HTR-8/SVneo (cell line): ENCODE measurements at regions not wholly inside any gene's neighbourhood (a gene's known extent, or its start where the extent isn't known, plus 50 kb on each side); places are given as distances from the start of the nearest gene placed in this dataset.
"Not testable (repeated sequence)": the region's sequence is repeated elsewhere in the genome, so short reads cannot be mapped to it uniquely, and the experiment has no call there.

Experiments
- DNase-seq: peaks from one replicate; pipeline ENCODE4 v3.0.0; 2011; ENCODE audit warnings: low spot score, mixed read lengths; ENCODE audit not compliant: insufficient read length
- FAIRE-seq: peaks from 2 replicates; lab custom pipeline; 2011; peaks lifted over from hg19 to GRCh38; lab: Jason Lieb, UNC

GRCh38 chr2:240191001-240191400, 50.5 kb upstream of the OTOS start:
- no peak for FAIRE-seq
- no peak for DNase-seq

DNA sequence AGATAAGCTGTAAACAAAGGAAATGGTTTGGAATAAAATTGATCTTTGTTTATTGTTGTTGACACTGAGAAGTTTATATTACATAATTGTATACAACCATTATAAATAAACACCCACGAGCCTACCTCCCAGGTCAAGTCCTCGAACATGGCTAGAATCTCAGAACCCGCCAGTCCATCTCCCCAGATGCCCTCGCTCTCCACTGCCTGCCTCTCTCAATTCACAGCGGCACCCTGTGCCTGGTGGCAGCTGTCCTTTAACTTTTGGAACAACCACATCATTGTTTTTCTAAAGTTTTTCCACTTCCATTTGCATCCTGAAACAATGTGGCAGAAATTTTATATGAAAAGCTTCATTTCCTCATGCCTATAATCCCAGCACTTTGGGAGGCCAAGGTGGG, 52.2 kb upstream of the OTOS start:
- FAIRE-seq (no peak), DNase-seq (no peak)

- not testable (repeated sequence) for DNase-seq
Observed at GRCh38 chr2:240194341-240194762, 53.9 kb upstream of the OTOS start.

GRCh38 chr2:240195316-240195861, 54.9 kb upstream of the OTOS start:
- FAIRE-seq: no peak
- DNase-seq: no peak

More at GRCh38 chr2:240194341-240194762, 53.9 kb upstream of the OTOS start:
- FAIRE-seq: peak; percentile 93

GRCh38 chr2:240196716-240197461, 56.4 kb upstream of the OTOS start:
- no peak for FAIRE-seq

GRCh38 chr2:240197462-240198139, 57.1 kb upstream of the OTOS start:
- FAIRE-seq: peak; percentile 97

More at GRCh38 chr2:240196716-240197461, 56.4 kb upstream of the OTOS start:
- no peak for DNase-seq

GRCh38 chr2:240198226-240198625, 57.8 kb upstream of the OTOS start:
- FAIRE-seq (no peak), DNase-seq (no peak)

More at GRCh38 chr2:240197462-240198139, 57.1 kb upstream of the OTOS start:
- no peak for DNase-seq

DNA sequence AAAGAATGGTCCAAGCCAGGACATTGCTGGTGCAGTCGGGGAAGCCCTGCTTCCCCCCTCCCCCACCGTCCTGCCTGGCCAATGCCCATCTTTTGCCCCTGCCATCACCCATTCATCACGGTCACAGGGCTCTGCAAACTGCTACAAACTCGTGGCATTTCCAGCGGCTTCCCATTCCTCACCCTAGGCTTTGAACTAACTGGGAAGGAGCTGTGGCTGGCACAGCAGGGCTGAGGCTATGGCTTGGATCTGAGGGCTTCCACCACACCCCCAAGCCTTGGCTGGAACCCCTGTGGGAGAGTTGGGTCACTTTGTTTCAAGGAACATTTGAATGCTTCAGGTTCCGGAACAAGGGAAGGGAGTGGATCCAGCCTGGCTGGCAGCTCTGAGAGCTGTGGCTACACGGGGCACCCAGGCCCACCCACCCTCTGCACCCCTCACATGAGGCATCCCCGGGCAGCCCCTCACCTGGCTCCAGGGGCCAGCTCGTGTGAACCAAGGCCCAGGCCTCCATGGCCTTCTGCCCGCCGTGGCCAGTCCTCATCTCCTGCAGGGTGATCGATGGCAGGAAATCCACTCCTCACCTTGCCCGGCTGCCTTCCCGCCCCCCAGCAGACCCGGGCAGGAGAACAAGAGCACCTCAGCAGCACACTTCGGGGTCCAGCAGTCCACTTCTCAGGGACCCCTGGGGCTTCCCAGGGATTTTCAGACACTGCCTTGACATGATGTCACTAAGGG, 58.8 kb upstream of the OTOS start:
- FAIRE-seq (no peak), DNase-seq (no peak)

DNA sequence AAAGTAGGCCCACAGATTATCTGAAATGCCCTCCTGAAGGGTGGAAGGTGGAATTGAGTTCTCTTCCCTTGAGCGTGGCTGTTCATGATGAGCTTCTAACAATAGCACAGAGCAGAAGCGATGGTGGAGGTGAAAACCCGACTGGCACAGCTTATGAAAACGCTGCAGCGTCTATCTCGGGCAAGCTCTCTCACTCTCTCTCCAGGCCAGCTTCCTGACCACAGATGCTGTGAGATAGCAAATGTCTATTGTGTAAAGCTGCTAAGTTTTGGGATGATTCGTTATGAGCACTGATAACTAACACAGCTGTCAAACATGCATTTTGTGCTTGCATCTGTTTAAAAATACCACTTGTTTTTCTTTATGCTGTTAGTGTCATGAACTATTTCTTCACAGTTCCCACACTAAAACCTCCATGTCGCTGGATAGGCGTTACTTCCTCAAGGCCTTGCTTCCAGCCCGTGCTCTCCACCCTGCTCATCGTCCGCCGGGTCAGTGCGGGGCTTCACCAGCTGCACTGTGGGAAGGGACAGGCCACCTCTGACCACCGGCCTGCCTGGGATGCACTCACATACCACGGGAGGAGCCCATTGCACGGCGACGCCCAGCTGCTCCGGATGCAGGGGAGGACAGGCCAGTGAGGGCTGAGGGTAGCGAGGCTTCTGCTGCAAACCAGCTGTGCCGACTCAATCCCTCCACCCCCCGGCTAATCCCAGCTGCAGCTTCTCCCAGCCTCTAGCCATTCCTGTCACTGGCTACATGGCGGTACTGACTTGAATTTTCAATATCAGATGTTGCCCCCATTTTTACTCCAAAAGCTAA, 60.0 kb upstream of the OTOS start:
- no peak for FAIRE-seq
- no peak for DNase-seq

DNA sequence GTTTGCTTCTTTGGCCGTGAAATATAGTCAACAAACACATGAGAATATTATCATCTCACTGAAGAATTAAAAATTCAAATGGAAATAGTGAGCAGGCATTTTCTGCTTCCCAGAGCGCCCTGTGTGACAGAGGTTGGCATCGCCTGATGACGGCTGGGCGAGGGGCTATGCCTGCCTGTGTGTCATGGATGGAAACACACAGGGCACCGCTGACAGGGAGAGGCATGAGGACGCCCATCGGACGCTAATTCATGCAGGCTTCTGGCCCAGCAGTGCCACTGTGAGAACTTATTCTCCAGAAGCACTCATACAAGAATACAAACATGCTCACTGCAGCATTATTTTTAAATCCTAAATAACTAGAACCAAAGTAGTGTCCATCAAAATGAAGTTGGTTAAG, 61.4 kb upstream of the OTOS start:
- DNase-seq: no peak
- FAIRE-seq: no peak

GRCh38 chr2:240202586-240202985, 62.1 kb upstream of the OTOS start:
- FAIRE-seq (no peak), DNase-seq (no peak)

GRCh38 chr2:240203031-240203787, 62.8 kb upstream of the OTOS start:
- FAIRE-seq: no peak
- DNase-seq: no peak

DNA sequence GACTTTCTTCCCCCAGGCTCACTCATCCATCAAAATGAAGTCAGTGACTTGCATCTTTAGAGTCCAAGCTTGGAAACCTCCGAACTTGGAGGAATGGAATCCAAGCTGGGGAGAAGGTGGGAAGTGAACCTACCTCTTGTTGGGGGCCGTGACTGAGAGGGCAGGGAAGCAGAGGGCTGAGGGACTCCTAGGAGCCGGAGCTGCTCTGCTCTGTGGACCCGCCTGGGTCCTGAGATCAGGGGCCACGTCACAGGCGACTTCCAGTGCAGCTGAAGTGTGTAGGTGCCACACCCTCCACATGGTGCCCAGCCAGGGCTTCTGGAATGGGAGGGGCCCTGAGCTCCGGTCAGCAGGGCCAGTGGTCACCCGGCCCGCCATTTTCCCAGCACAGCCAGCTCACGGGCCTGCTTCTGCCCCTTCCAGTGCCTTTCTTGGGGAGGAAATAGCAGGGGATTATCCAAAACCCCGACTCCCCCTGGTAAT, 63.4 kb upstream of the OTOS start:
- FAIRE-seq: no peak

DNA sequence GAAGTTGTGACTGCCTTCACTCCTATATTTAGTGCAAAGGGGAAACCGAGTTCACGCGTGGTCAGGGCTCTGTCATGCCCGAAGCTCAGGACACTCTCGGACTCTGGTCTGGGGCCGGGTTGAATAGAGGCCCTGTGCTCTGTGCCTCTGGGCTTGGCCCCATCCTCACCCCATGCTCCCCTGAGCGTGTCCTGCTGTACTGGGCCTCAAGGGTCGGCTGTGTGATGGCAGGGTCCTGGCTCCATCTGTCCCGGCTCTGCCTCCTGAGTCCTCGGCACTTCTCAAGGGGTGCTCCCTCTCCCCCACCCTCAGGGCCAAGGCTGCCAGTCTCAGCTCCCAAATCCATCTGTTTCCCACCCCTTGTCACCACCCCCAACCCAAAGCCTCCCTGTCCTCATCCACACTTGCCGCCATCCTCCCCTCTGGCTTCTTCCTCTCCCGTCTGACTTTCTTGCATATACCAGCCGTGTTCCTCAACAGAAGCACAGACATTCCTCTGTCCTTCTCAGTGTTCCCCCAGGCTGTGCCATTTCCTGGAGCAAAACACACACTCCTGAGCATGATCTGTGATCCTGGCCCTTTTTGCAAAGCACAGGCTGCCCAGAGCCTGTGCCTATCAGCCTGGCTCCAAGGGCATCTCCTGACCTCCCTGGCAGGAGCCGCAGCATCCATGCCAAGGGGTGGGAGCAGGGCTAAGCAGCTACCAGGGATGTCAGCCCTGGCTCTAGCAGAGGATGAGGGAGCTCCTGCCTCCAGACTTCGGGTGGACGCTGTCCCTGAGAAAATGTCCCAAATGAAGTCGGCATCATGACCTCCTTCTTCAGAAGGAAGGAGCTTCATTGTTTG, 64.2 kb upstream of the OTOS start:
- FAIRE-seq (no peak), DNase-seq (no peak)

More for the DNA sequence above, 63.4 kb upstream of the OTOS start:
- no peak for DNase-seq

GRCh38 chr2:240205348-240205747, 64.9 kb upstream of the OTOS start:
- peak; percentile 63 for FAIRE-seq
- DNase-seq: peak; percentile 73

- no peak for FAIRE-seq
Observed at GRCh38 chr2:240205772-240206171, 65.3 kb upstream of the OTOS start.

GRCh38 chr2:240206630-240207029, 66.2 kb upstream of the OTOS start:
- FAIRE-seq (no peak), DNase-seq (no peak)

More at GRCh38 chr2:240205772-240206171, 65.3 kb upstream of the OTOS start:
- no peak for DNase-seq

DNA sequence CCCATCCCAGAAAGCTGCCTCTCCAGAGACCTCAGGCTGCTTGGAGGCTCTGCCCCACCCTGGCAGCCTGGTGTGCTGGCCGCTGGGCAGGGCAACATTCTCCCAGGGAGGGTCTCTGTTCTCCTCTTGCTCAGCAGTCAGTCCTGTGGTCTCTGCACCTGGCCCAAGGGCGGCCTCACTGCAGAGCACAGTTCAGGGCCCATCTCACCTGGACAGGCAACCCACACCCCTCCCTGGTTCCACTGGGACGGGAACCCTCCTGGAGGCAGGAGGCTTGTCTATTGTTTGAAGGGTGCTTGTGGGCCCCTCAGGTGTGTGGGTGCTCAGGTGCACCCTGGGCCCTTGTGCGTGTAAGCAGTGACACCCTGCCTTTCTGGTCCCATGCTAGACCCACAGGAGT, 67.2 kb upstream of the OTOS start:
- FAIRE-seq (no peak), DNase-seq (no peak)
